Hepatocyte (in vitro differentiated cells): ENCODE measurements at regions not wholly inside any gene's neighbourhood (a gene's known extent, or its start where the extent isn't known, plus 50 kb on each side); places are given as distances from the start of the nearest gene placed in this dataset.

Experiments
- DNase-seq: peaks from one replicate; pipeline ENCODE4 v3.0.0-alpha.2; 2016; ENCODE audit warnings: low spot score
- H2AFZ ChIP-seq: fragments of 200-600 bp; sonication (generic); 2 replicates; pipeline ENCODE4 v1.6.0; 2016; ENCODE audit warnings: antibody characterized with exemption, mild to moderate bottlenecking
- H3K27ac ChIP-seq: fragments of 200-600 bp; sonication (generic); 2 replicates; pipeline ENCODE4 v1.5.1; 2016; ENCODE audit warnings: mild to moderate bottlenecking
- H3K27me3 ChIP-seq: fragments of 200-600 bp; sonication (generic); 2 replicates; pipeline ENCODE4 v1.6.1; 2016
- H3K36me3 ChIP-seq: fragments of 200-600 bp; sonication (generic); replicated peaks from 2 replicates; pipeline ENCODE4 v1.5.1; 2016; ENCODE audit warnings: low read depth; ENCODE audit not compliant: insufficient read depth
- H3K4me1 ChIP-seq: fragments of 200-600 bp; sonication (generic); 2 replicates; pipeline ENCODE4 v1.5.1; 2016; ENCODE audit warnings: mild to moderate bottlenecking, moderate library complexity; ENCODE audit not compliant: insufficient read depth
- H3K4me2 ChIP-seq: fragments of 200-600 bp; sonication (generic); 2 replicates; pipeline ENCODE4 v1.6.0; 2016
- H3K4me3 ChIP-seq: fragments of 200-600 bp; sonication (generic); 2 replicates; pipeline ENCODE4 v1.5.1; 2016; ENCODE audit warnings: mild to moderate bottlenecking
- H3K79me2 ChIP-seq: fragments of 200-600 bp; sonication (generic); 2 replicates; pipeline ENCODE4 v1.6.0; 2017; ENCODE audit warnings: mild to moderate bottlenecking
- H3K9me2 ChIP-seq: fragments of 200-600 bp; sonication (generic); replicated peaks from 2 replicates; pipeline ENCODE4 v1.6.0; 2017; ENCODE audit warnings: mild to moderate bottlenecking; ENCODE audit not compliant: insufficient read depth
- H3K9me3 ChIP-seq: fragments of 200-600 bp; sonication (generic); 2 replicates; pipeline ENCODE4 v1.5.1; 2016; ENCODE audit warnings: low read depth, mild to moderate bottlenecking
- H4K20me1 ChIP-seq: fragments of 200-600 bp; sonication (generic); 2 replicates; pipeline ENCODE4 v1.6.0; 2016; ENCODE audit warnings: mild to moderate bottlenecking; ENCODE audit not compliant: insufficient read depth, poor library complexity, severe bottlenecking
- EZH2 ChIP-seq: fragments of 200-600 bp; sonication (generic); IDR thresholded peaks from 2 replicates; pipeline ENCODE4 v1.6.1; 2016; ENCODE audit warnings: antibody characterized with exemption, mild to moderate bottlenecking, borderline replicate concordance
- EZH2phosphoT487 ChIP-seq: fragments of 200-600 bp; sonication (generic); IDR thresholded peaks from one replicate; pipeline ENCODE4 v1.6.1; 2018; ENCODE audit warnings: antibody characterized with exemption, mild to moderate bottlenecking, low read depth, moderate library complexity; ENCODE audit not compliant: unreplicated experiment, severe bottlenecking
- WGBS: methylation state at CpG from one replicate; pipeline ENCODE4 v1.1.6; 2016; ENCODE audit warnings: low lambda C conversion rate; ENCODE audit errors: missing lambda C conversion rate; 5-methylcytosine and 5-hydroxymethylcytosine counted together
- TF ChIP-seq, protein P1 (sequence below): fragments of 200-600 bp; sonication (generic); IDR thresholded peaks from 2 replicates; pipeline ENCODE4 v1.5.1; 2016; ENCODE audit warnings: antibody characterized with exemption, mild to moderate bottlenecking; ENCODE audit not compliant: poor library complexity

DNA sequence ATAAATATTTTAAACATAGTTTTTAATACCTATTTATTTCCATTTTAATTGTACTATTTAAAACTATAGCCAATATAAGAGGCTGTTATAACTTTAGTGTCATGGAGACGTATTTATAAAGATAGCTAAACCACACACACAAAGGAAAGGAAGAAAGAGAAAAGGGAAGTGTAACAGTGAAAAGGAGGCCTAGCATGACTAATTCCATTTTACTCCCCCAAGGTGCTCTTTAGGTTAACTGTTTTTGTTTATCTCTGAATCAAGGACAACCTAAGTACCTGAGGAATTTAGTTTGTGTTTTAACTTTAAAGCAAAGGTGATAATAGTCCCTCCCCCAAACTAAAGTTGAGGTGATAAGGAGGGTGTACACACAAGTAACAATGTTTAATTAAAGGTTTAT lies 1188.9 kb upstream of the C9orf72 start:
- H3K79me2 ChIP-seq = no peaks in the 10 kb centered on the region
- no peak overlapping the region for H2AFZ ChIP-seq
- no peak overlapping the region for H3K27ac ChIP-seq
- no peaks in the 10 kb centered on the region for H4K20me1 ChIP-seq
- no peak overlapping the region for H3K4me3 ChIP-seq
- TF ChIP-seq, protein P1, sequence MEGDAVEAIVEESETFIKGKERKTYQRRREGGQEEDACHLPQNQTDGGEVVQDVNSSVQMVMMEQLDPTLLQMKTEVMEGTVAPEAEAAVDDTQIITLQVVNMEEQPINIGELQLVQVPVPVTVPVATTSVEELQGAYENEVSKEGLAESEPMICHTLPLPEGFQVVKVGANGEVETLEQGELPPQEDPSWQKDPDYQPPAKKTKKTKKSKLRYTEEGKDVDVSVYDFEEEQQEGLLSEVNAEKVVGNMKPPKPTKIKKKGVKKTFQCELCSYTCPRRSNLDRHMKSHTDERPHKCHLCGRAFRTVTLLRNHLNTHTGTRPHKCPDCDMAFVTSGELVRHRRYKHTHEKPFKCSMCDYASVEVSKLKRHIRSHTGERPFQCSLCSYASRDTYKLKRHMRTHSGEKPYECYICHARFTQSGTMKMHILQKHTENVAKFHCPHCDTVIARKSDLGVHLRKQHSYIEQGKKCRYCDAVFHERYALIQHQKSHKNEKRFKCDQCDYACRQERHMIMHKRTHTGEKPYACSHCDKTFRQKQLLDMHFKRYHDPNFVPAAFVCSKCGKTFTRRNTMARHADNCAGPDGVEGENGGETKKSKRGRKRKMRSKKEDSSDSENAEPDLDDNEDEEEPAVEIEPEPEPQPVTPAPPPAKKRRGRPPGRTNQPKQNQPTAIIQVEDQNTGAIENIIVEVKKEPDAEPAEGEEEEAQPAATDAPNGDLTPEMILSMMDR = no peak
- no peak for DNase-seq
- 65% methylated on average over 1 of the region's 1 CpG for WGBS
- H3K36me3 ChIP-seq = no peaks in the 10 kb centered on the region
- no peak overlapping the region for H3K4me2 ChIP-seq
- no peaks in the 10 kb centered on the region for H3K27me3 ChIP-seq
- no peaks in the 10 kb centered on the region for H3K9me3 ChIP-seq
- no peaks in the 10 kb centered on the region for H3K9me2 ChIP-seq
- H3K4me1 ChIP-seq = no peaks in the 10 kb centered on the region

DNA sequence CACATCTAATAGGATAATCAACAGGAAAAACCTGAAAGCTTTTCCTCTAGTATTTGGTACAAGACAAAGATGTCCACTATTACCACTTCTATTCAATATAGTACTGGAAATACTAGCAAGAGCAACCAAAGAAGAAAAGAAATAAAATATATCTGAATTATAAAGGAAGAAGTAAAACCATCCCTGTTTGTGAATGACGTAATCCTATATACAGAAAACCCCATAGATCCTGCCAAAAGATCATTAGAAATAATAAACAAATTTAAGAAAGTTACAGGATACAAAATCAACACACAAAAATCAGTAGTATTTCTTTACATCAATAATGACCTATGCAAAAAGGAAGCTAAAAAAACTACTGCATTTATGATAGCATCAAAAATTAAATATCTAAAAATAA lies 1191.3 kb upstream of the C9orf72 start:
- no peak overlapping the region for H3K27ac ChIP-seq
- 91% methylated on average over 1 of the region's 1 CpG for WGBS

DNA sequence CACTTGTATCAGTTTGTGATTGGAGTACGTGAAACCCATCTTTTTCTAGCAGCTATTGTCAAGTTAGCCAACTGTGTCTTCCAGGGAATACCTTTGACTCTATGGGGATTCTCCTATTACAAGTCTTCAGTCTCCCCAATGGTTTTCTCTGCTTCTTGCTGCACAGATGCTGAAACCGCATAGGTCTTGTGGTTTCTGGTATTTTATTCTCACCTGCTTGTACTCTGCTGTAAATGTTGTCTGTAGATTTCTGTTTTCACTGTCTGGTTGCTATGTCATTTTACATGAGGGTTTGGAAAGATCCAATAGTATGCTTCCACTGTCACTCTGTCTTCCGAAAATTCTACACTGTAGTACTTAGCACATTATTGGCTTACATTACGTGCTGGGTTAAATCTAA lies 1196.9 kb upstream of the C9orf72 start:
- no peaks in the 10 kb centered on the region for H3K4me1 ChIP-seq
- no peak overlapping the region for H3K4me3 ChIP-seq
- H3K79me2 ChIP-seq = no peaks in the 10 kb centered on the region
- H3K27ac ChIP-seq = no peak overlapping the region
- H3K9me3 ChIP-seq = no peaks in the 10 kb centered on the region
- no peaks in the 10 kb centered on the region for H4K20me1 ChIP-seq
- no peak for DNase-seq
- 85% methylated on average over 4 of the region's 4 CpGs for WGBS
- H3K9me2 ChIP-seq = no peaks in the 10 kb centered on the region
- TF ChIP-seq, protein P1 = no peak
- TF ChIP-seq EZH2phosphoT487 (no peak), EZH2 (no peak)
- no peaks in the 10 kb centered on the region for H3K36me3 ChIP-seq
- no peak overlapping the region for H2AFZ ChIP-seq
- H3K27me3 ChIP-seq = no peaks in the 10 kb centered on the region
- H3K4me2 ChIP-seq = no peak overlapping the region

More for the DNA sequence above, 1191.3 kb upstream of the C9orf72 start:
- H3K27me3 ChIP-seq = no peaks in the 10 kb centered on the region
- H4K20me1 ChIP-seq = no peaks in the 10 kb centered on the region
- TF ChIP-seq EZH2phosphoT487 (no peak), EZH2 (no peak)
- TF ChIP-seq, protein P1 = no peak
- no peaks in the 10 kb centered on the region for H3K9me2 ChIP-seq
- no peak overlapping the region for H3K4me2 ChIP-seq
- no peak overlapping the region for H3K4me3 ChIP-seq
- DNase-seq = no peak
- H3K79me2 ChIP-seq = no peaks in the 10 kb centered on the region
- no peaks in the 10 kb centered on the region for H3K9me3 ChIP-seq
- no peaks in the 10 kb centered on the region for H3K36me3 ChIP-seq
- no peaks in the 10 kb centered on the region for H3K4me1 ChIP-seq
- no peak overlapping the region for H2AFZ ChIP-seq

DNA sequence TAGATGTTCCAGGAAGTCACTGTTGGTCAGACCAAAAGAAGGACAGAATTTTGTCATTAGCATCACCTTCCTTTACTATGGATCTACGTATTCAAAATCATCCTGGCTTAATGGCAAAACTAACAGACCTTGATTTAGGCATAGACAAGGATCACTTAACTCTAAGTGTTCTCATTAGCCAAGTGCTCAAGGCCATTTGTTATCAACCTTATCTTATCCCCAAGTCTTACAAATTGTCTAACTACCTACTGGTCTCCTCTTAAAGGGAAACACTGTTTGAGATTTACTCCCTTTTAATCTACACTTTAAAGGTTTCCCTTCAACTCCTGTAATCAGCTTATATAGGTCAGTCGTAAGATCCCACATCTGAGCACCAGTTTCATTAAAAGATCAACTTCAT lies 1197.5 kb upstream of the C9orf72 start:
- Histone ChIP-seq H3K27me3 (no peaks in the 10 kb centered on the region), H3K9me3 (no peaks in the 10 kb centered on the region), H3K4me3 (no peak overlapping the region), H3K36me3 (no peaks in the 10 kb centered on the region), H4K20me1 (no peaks in the 10 kb centered on the region), H3K27ac (no peak overlapping the region), H3K9me2 (no peaks in the 10 kb centered on the region), H3K79me2 (no peaks in the 10 kb centered on the region), H3K4me1 (no peaks in the 10 kb centered on the region), H2AFZ (no peak overlapping the region), H3K4me2 (no peak overlapping the region)
- DNase-seq = no peak
- TF ChIP-seq EZH2phosphoT487 (no peak), EZH2 (no peak)
- TF ChIP-seq, protein P1 = no peak
- WGBS = 52% methylated on average over 2 of the region's 2 CpGs
